ENCODE measurements at regions not wholly inside any gene's neighbourhood (a gene's known extent, or its start where the extent isn't known, plus 50 kb on each side); places are given as distances from the start of the nearest gene placed in this dataset.

GRCh38 chr18:59768409-59768808 is 71.2 kb upstream of the CCBE1 start:
- ChIA-PET POLR2A (ENCODE audit: partially characterized antibody) (no interaction called here), CTCF (ENCODE audit: partially characterized antibody) (no interaction called here)
- H3K4me1 Mint-ChIP-seq = no peaks in the 10 kb centered on the region
- intact Hi-C loops (cut with micrococcal nuclease) = no loop called here
- H3K9me3 Mint-ChIP-seq = peaks cover 0 to 13% (median 9%) of the 10 kb centered on the region in 8 donors
- Histone ChIP-seq H3K4me1 (ENCODE audit: insufficient read depth, low read length) (no peaks in the 10 kb centered on the region), H3K27me3 (ENCODE audit: insufficient read depth, low read length) (no peaks in the 10 kb centered on the region), H3K9me3 (ENCODE audit: control insufficient read depth in 1 of 2, low read length in 2 of 2) (no peaks in the 10 kb centered on the region), H3K4me3 (ENCODE audit: low read length in 2 of 2) (no peak overlapping the region), H3K36me3 (ENCODE audit: insufficient read depth, low read length) (no peaks in the 10 kb centered on the region), H3K27ac (ENCODE audit: low read depth, low read length) (no peak overlapping the region)
- no peaks in the 10 kb centered on the region for H3K36me3 Mint-ChIP-seq
- no peak overlapping the region for H3K4me3 Mint-ChIP-seq
- no peak for DNase-seq
- H3K27ac Mint-ChIP-seq = no peak overlapping the region
- H3K27me3 Mint-ChIP-seq = peaks cover 1 to 4% of the 10 kb centered on the region in 2 donors

- H3K27ac ChIP-seq (ENCODE audit: low read depth, low read length) = no peak overlapping the region
- no peaks in the 10 kb centered on the region for H3K4me1 Mint-ChIP-seq
- no peaks in the 10 kb centered on the region for H3K36me3 ChIP-seq (ENCODE audit: insufficient read depth, low read length)
- H3K27ac Mint-ChIP-seq = no peak overlapping the region
- H3K4me1 ChIP-seq (ENCODE audit: insufficient read depth, low read length) = no peaks in the 10 kb centered on the region
- no peaks in the 10 kb centered on the region for H3K9me3 ChIP-seq (ENCODE audit: control insufficient read depth in 1 of 2, low read length in 2 of 2)
- no peak overlapping the region for H3K4me3 Mint-ChIP-seq
- no peaks in the 10 kb centered on the region for H3K36me3 Mint-ChIP-seq
- H3K4me3 ChIP-seq (ENCODE audit: low read length in 2 of 2) = no peak overlapping the region
- ChIA-PET CTCF (ENCODE audit: partially characterized antibody) (no interaction called here), POLR2A (ENCODE audit: partially characterized antibody) (no interaction called here)
- no peaks in the 10 kb centered on the region for H3K27me3 ChIP-seq (ENCODE audit: insufficient read depth, low read length)
- H3K27me3 Mint-ChIP-seq = peaks cover 1 to 3% of the 10 kb centered on the region in 2 donors
- DNase-seq = no peak
- H3K9me3 Mint-ChIP-seq = peaks cover 0 to 13% (median 9%) of the 10 kb centered on the region in 8 donors
- intact Hi-C loops (cut with micrococcal nuclease) = no loop called here
Observed at GRCh38 chr18:59767732-59768131, 70.5 kb upstream of the CCBE1 start.

GRCh38 chr18:59765343-59765742 is 68.1 kb upstream of the CCBE1 start:
- Mint-ChIP-seq H3K9me3 (peaks cover 0 to 13% (median 8%) of the 10 kb centered on the region in 8 donors), H3K27ac (no peak overlapping the region), H3K27me3 (peaks cover 1 to 3% of the 10 kb centered on the region in 2 donors), H3K4me3 (no peak overlapping the region), H3K4me1 (no peaks in the 10 kb centered on the region), H3K36me3 (no peaks in the 10 kb centered on the region)
- no peaks in the 10 kb centered on the region for H3K9me3 ChIP-seq (ENCODE audit: control insufficient read depth in 1 of 2, low read length in 2 of 2)
- no peak overlapping the region for H3K27ac ChIP-seq (ENCODE audit: low read depth, low read length)
- H3K4me1 ChIP-seq (ENCODE audit: insufficient read depth, low read length) = no peaks in the 10 kb centered on the region
- no peak overlapping the region for H3K4me3 ChIP-seq (ENCODE audit: low read length in 2 of 2)
- no peaks in the 10 kb centered on the region for H3K27me3 ChIP-seq (ENCODE audit: insufficient read depth, low read length)
- H3K36me3 ChIP-seq (ENCODE audit: insufficient read depth, low read length) = no peaks in the 10 kb centered on the region
- POLR2A ChIA-PET (ENCODE audit: partially characterized antibody) = no interaction called here
- no peak for DNase-seq
- CTCF ChIA-PET (ENCODE audit: partially characterized antibody) = no interaction called here
- intact Hi-C loops (cut with micrococcal nuclease) = no loop called here

- Mint-ChIP-seq H3K36me3 (no peaks in the 10 kb centered on the region), H3K4me3 (no peak overlapping the region), H3K27me3 (peaks cover 1 to 2% of the 10 kb centered on the region in 2 donors), H3K4me1 (no peaks in the 10 kb centered on the region), H3K9me3 (peaks cover 0 to 13% (median 8%) of the 10 kb centered on the region in 8 donors), H3K27ac (no peak overlapping the region)
- ChIA-PET CTCF (ENCODE audit: partially characterized antibody) (no interaction called here), POLR2A (ENCODE audit: partially characterized antibody) (no interaction called here)
- no peaks in the 10 kb centered on the region for H3K9me3 ChIP-seq (ENCODE audit: control insufficient read depth in 1 of 2, low read length in 2 of 2)
- H3K4me3 ChIP-seq (ENCODE audit: low read length in 2 of 2) = no peak overlapping the region
- no peaks in the 10 kb centered on the region for H3K36me3 ChIP-seq (ENCODE audit: insufficient read depth, low read length)
- H3K27ac ChIP-seq (ENCODE audit: low read depth, low read length) = no peak overlapping the region
- H3K27me3 ChIP-seq (ENCODE audit: insufficient read depth, low read length) = no peaks in the 10 kb centered on the region
- intact Hi-C loops (cut with micrococcal nuclease) = no loop called here
- no peaks in the 10 kb centered on the region for H3K4me1 ChIP-seq (ENCODE audit: insufficient read depth, low read length)
- no peak for DNase-seq
Observed at GRCh38 chr18:59764281-59764680, 67.1 kb upstream of the CCBE1 start.

- Mint-ChIP-seq H3K27me3 (peaks cover 1 to 3% of the 10 kb centered on the region in 2 donors), H3K27ac (no peak overlapping the region), H3K4me1 (no peaks in the 10 kb centered on the region), H3K9me3 (peaks cover 0 to 13% (median 8%) of the 10 kb centered on the region in 8 donors), H3K36me3 (no peaks in the 10 kb centered on the region), H3K4me3 (no peak overlapping the region)
- no peak for DNase-seq
- ChIA-PET POLR2A (ENCODE audit: partially characterized antibody) (no interaction called here), CTCF (ENCODE audit: partially characterized antibody) (no interaction called here)
- Histone ChIP-seq H3K9me3 (ENCODE audit: control insufficient read depth in 1 of 2, low read length in 2 of 2) (no peaks in the 10 kb centered on the region), H3K27me3 (ENCODE audit: insufficient read depth, low read length) (no peaks in the 10 kb centered on the region), H3K36me3 (ENCODE audit: insufficient read depth, low read length) (no peaks in the 10 kb centered on the region), H3K27ac (ENCODE audit: low read depth, low read length) (no peak overlapping the region), H3K4me3 (ENCODE audit: low read length in 2 of 2) (no peak overlapping the region), H3K4me1 (ENCODE audit: insufficient read depth, low read length) (no peaks in the 10 kb centered on the region)
- intact Hi-C loops (cut with micrococcal nuclease) = no loop called here
Observed at GRCh38 chr18:59763541-59764136, 66.4 kb upstream of the CCBE1 start.

GRCh38 chr18:59760619-59761600 is 63.7 kb upstream of the CCBE1 start:
- H3K4me1 ChIP-seq (ENCODE audit: insufficient read depth, low read length) = no peaks in the 10 kb centered on the region
- H3K4me3 Mint-ChIP-seq = no peak overlapping the region
- H3K36me3 ChIP-seq (ENCODE audit: insufficient read depth, low read length) = no peaks in the 10 kb centered on the region
- H3K27ac Mint-ChIP-seq = no peak overlapping the region
- H3K27me3 ChIP-seq (ENCODE audit: insufficient read depth, low read length) = no peaks in the 10 kb centered on the region
- no peaks in the 10 kb centered on the region for H3K36me3 Mint-ChIP-seq
- no peaks in the 10 kb centered on the region for H3K9me3 ChIP-seq (ENCODE audit: control insufficient read depth in 1 of 2, low read length in 2 of 2)
- ChIA-PET POLR2A (ENCODE audit: partially characterized antibody) (no interaction called here), CTCF (ENCODE audit: partially characterized antibody) (no interaction called here)
- H3K27me3 Mint-ChIP-seq = peaks cover 3% of the 10 kb centered on the region in 2 donors
- no peak for DNase-seq
- H3K9me3 Mint-ChIP-seq = no peaks in the 10 kb centered on the region
- intact Hi-C loops (cut with micrococcal nuclease) = no loop called here
- H3K4me1 Mint-ChIP-seq = no peaks in the 10 kb centered on the region
- no peak overlapping the region for H3K27ac ChIP-seq (ENCODE audit: low read depth, low read length)
- no peak overlapping the region for H3K4me3 ChIP-seq (ENCODE audit: low read length in 2 of 2)

- H3K36me3 Mint-ChIP-seq = no peaks in the 10 kb centered on the region
- Histone ChIP-seq H3K27ac (ENCODE audit: low read depth, low read length) (no peak overlapping the region), H3K9me3 (ENCODE audit: control insufficient read depth in 1 of 2, low read length in 2 of 2) (no peaks in the 10 kb centered on the region), H3K4me3 (ENCODE audit: low read length in 2 of 2) (no peak overlapping the region), H3K36me3 (ENCODE audit: insufficient read depth, low read length) (no peaks in the 10 kb centered on the region), H3K4me1 (ENCODE audit: insufficient read depth, low read length) (no peaks in the 10 kb centered on the region), H3K27me3 (ENCODE audit: insufficient read depth, low read length) (no peaks in the 10 kb centered on the region)
- no peak overlapping the region for H3K4me3 Mint-ChIP-seq
- ChIA-PET CTCF (ENCODE audit: partially characterized antibody) (no interaction called here), POLR2A (ENCODE audit: partially characterized antibody) (no interaction called here)
- no peak for DNase-seq
- H3K4me1 Mint-ChIP-seq = no peaks in the 10 kb centered on the region
- intact Hi-C loops (cut with micrococcal nuclease) = no loop called here
- no peak overlapping the region for H3K27ac Mint-ChIP-seq
- peaks cover 3% of the 10 kb centered on the region in 2 donors for H3K27me3 Mint-ChIP-seq
- no peaks in the 10 kb centered on the region for H3K9me3 Mint-ChIP-seq
Observed at GRCh38 chr18:59760212-59760611, 63.0 kb upstream of the CCBE1 start.

All from CD4-positive, alpha-beta memory T cell (primary cell).